GM23248 (cell line): ENCODE measurements at regions not wholly inside any gene's neighbourhood (a gene's known extent, or its start where the extent isn't known, plus 50 kb on each side); places are given as distances from the start of the nearest gene placed in this dataset.

ENCODE experiments used
- DNase-seq: peaks from one replicate; pipeline ENCODE4 v3.0.0-alpha.2; 2015
- H2AFZ ChIP-seq: fragments of 200-600 bp; sonication (generic); 2 replicates; pipeline ENCODE4 v1.6.1; 2016; ENCODE audit warnings: antibody characterized with exemption
- H3F3A ChIP-seq: fragments of 200-600 bp; sonication (generic); 2 replicates; pipeline ENCODE4 v1.6.1; 2016; ENCODE audit warnings: mild to moderate bottlenecking, antibody characterized with exemption, mixed run types; ENCODE audit not compliant: insufficient read depth
- H3K27ac ChIP-seq: fragments of 200-600 bp; sonication (generic); 2 replicates; pipeline ENCODE4 v1.5.1; 2016; ENCODE audit warnings: mild to moderate bottlenecking
- H3K27me3 ChIP-seq: fragments of 200-600 bp; sonication (generic); replicated peaks from 2 replicates; pipeline ENCODE4 v1.6.1; 2016; ENCODE audit warnings: mild to moderate bottlenecking; ENCODE audit not compliant: insufficient read depth
- H3K36me3 ChIP-seq: fragments of 200-600 bp; sonication (generic); 2 replicates; pipeline ENCODE4 v1.6.1; 2016; ENCODE audit warnings: low read depth, mild to moderate bottlenecking
- H3K4me1 ChIP-seq: fragments of 200-600 bp; sonication (generic); 2 replicates; pipeline ENCODE4 v1.6.1; 2016; ENCODE audit warnings: mild to moderate bottlenecking; ENCODE audit not compliant: insufficient read depth
- H3K4me2 ChIP-seq: fragments of 200-600 bp; sonication (generic); one replicate; pipeline ENCODE4 v1.6.1; 2016; ENCODE audit warnings: mild to moderate bottlenecking; ENCODE audit not compliant: unreplicated experiment
- H3K4me3 ChIP-seq: fragments of 200-600 bp; sonication (generic); 2 replicates; pipeline ENCODE4 v1.5.1; 2016; ENCODE audit warnings: mild to moderate bottlenecking
- H3K79me2 ChIP-seq: fragments of 200-600 bp; sonication (generic); 2 replicates; pipeline ENCODE4 v1.6.1; 2016; ENCODE audit warnings: mild to moderate bottlenecking; ENCODE audit not compliant: insufficient read depth
- H3K9ac ChIP-seq: fragments of 200-600 bp; sonication (generic); 2 replicates; pipeline ENCODE4 v1.6.1; 2016; ENCODE audit warnings: mild to moderate bottlenecking
- H3K9me2 ChIP-seq: fragments of 200-600 bp; sonication (generic); 2 replicates; pipeline ENCODE4 v1.6.1; 2016; ENCODE audit warnings: mixed run types, mild to moderate bottlenecking, moderate library complexity; ENCODE audit not compliant: insufficient read depth
- H3K9me3 ChIP-seq: fragments of 200-600 bp; sonication (generic); one replicate; pipeline ENCODE4 v1.6.1; 2017; ENCODE audit warnings: low read depth
- H4K20me1 ChIP-seq: fragments of 200-600 bp; sonication (generic); 2 replicates; pipeline ENCODE4 v1.6.0; 2016; ENCODE audit not compliant: insufficient read depth
- EZH2 ChIP-seq: fragments of 200-600 bp; sonication (generic); IDR thresholded peaks from 2 replicates; pipeline ENCODE4 v1.6.1; 2018; ENCODE audit warnings: antibody characterized with exemption, mild to moderate bottlenecking; ENCODE audit not compliant: insufficient read depth, poor library complexity, severe bottlenecking
- EZH2phosphoT487 ChIP-seq: fragments of 200-600 bp; sonication (generic); IDR thresholded peaks from 2 replicates; pipeline ENCODE4 v1.6.1; 2018; ENCODE audit warnings: antibody characterized with exemption, moderate library complexity, mild to moderate bottlenecking, low read depth; ENCODE audit not compliant: insufficient read depth
- WGBS, 2 experiments: methylation state at CpG; one replicate each; pipeline ENCODE4 v1.1.6; 2015 to 2017; ENCODE audit warnings: low lambda C conversion rate in 2 of 2, low coverage in 1 of 2; ENCODE audit errors: missing lambda C conversion rate in 2 of 2; 5-methylcytosine and 5-hydroxymethylcytosine counted together
- in situ Hi-C: fragments of 300-500 bp; cut with MboI; formaldehyde crosslinking; loops from 2 replicates; pipeline ENCODE4 v1.15.0; 2020

GRCh38 chr9:118734696-118735095 lies 634.5 kb downstream of the BRINP1 start:
- Histone ChIP-seq H3F3A (no peaks in the 10 kb centered on the region), H3K27ac (no peak overlapping the region), H3K9ac (no peak overlapping the region), H3K4me2 (no peak overlapping the region), H3K4me3 (no peak overlapping the region), H3K9me3 (no peaks in the 10 kb centered on the region), H3K36me3 (no peaks in the 10 kb centered on the region), H3K4me1 (no peaks in the 10 kb centered on the region), H3K79me2 (no peaks in the 10 kb centered on the region), H4K20me1 (no peaks in the 10 kb centered on the region), H3K9me2 (no peaks in the 10 kb centered on the region), H3K27me3 (no peaks in the 10 kb centered on the region), H2AFZ (no peak overlapping the region)
- in situ Hi-C loops = no loop called here
- 2 to 5% methylated on average over 2 of the region's 2 CpGs for WGBS, 2 experiments
- TF ChIP-seq EZH2phosphoT487 (no peak), EZH2 (no peak)
- no peak for DNase-seq

GRCh38 chr9:118736406-118736805 lies 632.8 kb downstream of the BRINP1 start:
- no peak overlapping the region for H3K4me2 ChIP-seq
- no peaks in the 10 kb centered on the region for H3K36me3 ChIP-seq
- H3K9ac ChIP-seq = no peak overlapping the region
- no peaks in the 10 kb centered on the region for H4K20me1 ChIP-seq
- TF ChIP-seq EZH2 (no peak), EZH2phosphoT487 (no peak)
- no peaks in the 10 kb centered on the region for H3K27me3 ChIP-seq
- H2AFZ ChIP-seq = no peak overlapping the region
- no peaks in the 10 kb centered on the region for H3F3A ChIP-seq
- no peaks in the 10 kb centered on the region for H3K9me2 ChIP-seq
- H3K4me3 ChIP-seq = no peak overlapping the region
- in situ Hi-C loops = no loop called here
- H3K9me3 ChIP-seq = no peaks in the 10 kb centered on the region
- DNase-seq = no peak
- no peaks in the 10 kb centered on the region for H3K79me2 ChIP-seq
- H3K27ac ChIP-seq = no peak overlapping the region
- no peaks in the 10 kb centered on the region for H3K4me1 ChIP-seq

- Histone ChIP-seq H3K79me2 (no peaks in the 10 kb centered on the region), H3K9ac (no peak overlapping the region), H3K9me3 (no peaks in the 10 kb centered on the region), H3K27me3 (no peaks in the 10 kb centered on the region), H3K36me3 (no peaks in the 10 kb centered on the region), H3K4me3 (no peak overlapping the region), H2AFZ (no peak overlapping the region), H3K9me2 (no peaks in the 10 kb centered on the region), H3K4me2 (no peak overlapping the region), H4K20me1 (no peaks in the 10 kb centered on the region), H3K4me1 (no peaks in the 10 kb centered on the region), H3F3A (no peaks in the 10 kb centered on the region), H3K27ac (no peak overlapping the region)
- in situ Hi-C loops = no loop called here
- 27 to 29% methylated on average over 7 of the region's 7 CpGs for WGBS, 2 experiments
- TF ChIP-seq EZH2 (no peak), EZH2phosphoT487 (no peak)
- DNase-seq = no peak
Measured at GRCh38 chr9:118751077-118751847, 618.0 kb downstream of the BRINP1 start.

GRCh38 chr9:118751848-118752223 lies 617.4 kb downstream of the BRINP1 start:
- 27 to 48% methylated on average over 3 of the region's 3 CpGs for WGBS, 2 experiments

More at GRCh38 chr9:118751848-118752223, 617.4 kb downstream of the BRINP1 start:
- H3K36me3 ChIP-seq = no peaks in the 10 kb centered on the region
- no peak overlapping the region for H3K4me2 ChIP-seq
- no peak overlapping the region for H3K27ac ChIP-seq
- H4K20me1 ChIP-seq = no peaks in the 10 kb centered on the region
- H3K4me3 ChIP-seq = no peak overlapping the region
- H3K9me3 ChIP-seq = no peaks in the 10 kb centered on the region
- H3K27me3 ChIP-seq = no peaks in the 10 kb centered on the region
- in situ Hi-C loops = no loop called here
- H3K9ac ChIP-seq = no peak overlapping the region
- H3K9me2 ChIP-seq = no peaks in the 10 kb centered on the region
- H3K4me1 ChIP-seq = no peaks in the 10 kb centered on the region
- no peak overlapping the region for H2AFZ ChIP-seq
- H3K79me2 ChIP-seq = no peaks in the 10 kb centered on the region
- DNase-seq = no peak
- TF ChIP-seq EZH2 (no peak), EZH2phosphoT487 (no peak)
- H3F3A ChIP-seq = no peaks in the 10 kb centered on the region
